ENCODE measurements at regions not wholly inside any gene's neighbourhood (a gene's known extent, or its start where the extent isn't known, plus 50 kb on each side); places are given as distances from the start of the nearest gene placed in this dataset.

- no peak overlapping the region for H2BK120ac ChIP-seq (ENCODE audit: low read depth, low read length, poor library complexity, severe bottlenecking)
- H4K91ac ChIP-seq (ENCODE audit: insufficient read length, low read depth, low read length) = no peak overlapping the region
- no peak overlapping the region for H3K9ac ChIP-seq (ENCODE audit: extremely low read depth, insufficient read length, low read length)
- no peaks in the 10 kb centered on the region for H3K79me1 ChIP-seq (ENCODE audit: insufficient read depth, low read depth, low read length, poor library complexity, severe bottlenecking)
- no peak overlapping the region for H3K23ac ChIP-seq (ENCODE audit: insufficient read length, low read depth, low read length)
- H2AK5ac ChIP-seq (ENCODE audit: insufficient read length, low read length) = no peak overlapping the region
- no peak overlapping the region for H2AFZ ChIP-seq (ENCODE audit: low read length)
- Mint-ChIP-seq H3K4me3 (no peak overlapping the region), H3K4me1 (peaks cover 12 to 18% of the 10 kb centered on the region in 2 experiments), H3K27ac (no peak overlapping the region), H3K27me3 (ENCODE audit: low read depth) (no peaks in the 10 kb centered on the region), H3K9me3 (no peaks in the 10 kb centered on the region), H3K36me3 (ENCODE audit: insufficient read depth in 1 of 3, low read depth in 3 of 3) (no peaks in the 10 kb centered on the region; a peak in 1 of 7 replicates)
- TF ChIP-seq, protein P1, sequence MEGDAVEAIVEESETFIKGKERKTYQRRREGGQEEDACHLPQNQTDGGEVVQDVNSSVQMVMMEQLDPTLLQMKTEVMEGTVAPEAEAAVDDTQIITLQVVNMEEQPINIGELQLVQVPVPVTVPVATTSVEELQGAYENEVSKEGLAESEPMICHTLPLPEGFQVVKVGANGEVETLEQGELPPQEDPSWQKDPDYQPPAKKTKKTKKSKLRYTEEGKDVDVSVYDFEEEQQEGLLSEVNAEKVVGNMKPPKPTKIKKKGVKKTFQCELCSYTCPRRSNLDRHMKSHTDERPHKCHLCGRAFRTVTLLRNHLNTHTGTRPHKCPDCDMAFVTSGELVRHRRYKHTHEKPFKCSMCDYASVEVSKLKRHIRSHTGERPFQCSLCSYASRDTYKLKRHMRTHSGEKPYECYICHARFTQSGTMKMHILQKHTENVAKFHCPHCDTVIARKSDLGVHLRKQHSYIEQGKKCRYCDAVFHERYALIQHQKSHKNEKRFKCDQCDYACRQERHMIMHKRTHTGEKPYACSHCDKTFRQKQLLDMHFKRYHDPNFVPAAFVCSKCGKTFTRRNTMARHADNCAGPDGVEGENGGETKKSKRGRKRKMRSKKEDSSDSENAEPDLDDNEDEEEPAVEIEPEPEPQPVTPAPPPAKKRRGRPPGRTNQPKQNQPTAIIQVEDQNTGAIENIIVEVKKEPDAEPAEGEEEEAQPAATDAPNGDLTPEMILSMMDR (conservative IDR thresholded peaks at IDR 0.05) = no peak
- no peak overlapping the region for H4K8ac ChIP-seq (replicated peaks; ENCODE audit: insufficient read length, low read depth, low read length)
- no peak overlapping the region for H2BK5ac ChIP-seq (ENCODE audit: insufficient read length, low read length)
- H2BK20ac ChIP-seq (ENCODE audit: low read depth, low read length, poor library complexity, severe bottlenecking) = no peak overlapping the region
- no peaks in the 10 kb centered on the region for H3K79me2 ChIP-seq (ENCODE audit: insufficient read depth, low read length)
- no peak overlapping the region for H3T11ph ChIP-seq (ENCODE audit: low read length)
- no peak overlapping the region for H2BK15ac ChIP-seq (ENCODE audit: low read depth, low read length)
- H3K4me1 ChIP-seq (ENCODE audit: insufficient read depth, low read length) = no peaks in the 10 kb centered on the region
- no peaks in the 10 kb centered on the region for H3K9me3 ChIP-seq (ENCODE audit: control insufficient read depth, low read depth, low read length)
- H4K20me1 ChIP-seq (ENCODE audit: control insufficient read depth, insufficient read depth, insufficient read length) = no peaks in the 10 kb centered on the region
- no peak for DNase-seq
- no peak overlapping the region for H2BK12ac ChIP-seq (ENCODE audit: insufficient read length, low read depth, low read length)
- H3K4ac ChIP-seq (ENCODE audit: low read depth, low read length) = no peak overlapping the region
- no peak overlapping the region for H3K4me2 ChIP-seq (ENCODE audit: insufficient read depth, insufficient read length, low read length)
- no peak overlapping the region for H3K27ac ChIP-seq (ENCODE audit: insufficient read length, low read depth, low read length)
- H3K56ac ChIP-seq (ENCODE audit: insufficient read length, low read depth, low read length) = no peak overlapping the region
- H4K5ac ChIP-seq (ENCODE audit: insufficient read length, low read depth, low read length) = no peak overlapping the region
- no peak overlapping the region for H3K18ac ChIP-seq (ENCODE audit: insufficient read length, low read depth, low read length)
- no peak overlapping the region for H3K14ac ChIP-seq (ENCODE audit: insufficient read depth, low read length)
- H3K27me3 ChIP-seq (ENCODE audit: insufficient read depth, low read length) = no peaks in the 10 kb centered on the region
- H3K23me2 ChIP-seq (ENCODE audit: insufficient read length, low read depth, low read length, poor library complexity, severe bottlenecking) = no peaks in the 10 kb centered on the region
Observed at GRCh38 chr5:17803971-17804370, 169.7 kb downstream of the TAF11L14 start.

Measured in H9 (cell line).